RWPE2 (cell line): ENCODE measurements at regions not wholly inside any gene's neighbourhood (a gene's known extent, or its start where the extent isn't known, plus 50 kb on each side); places are given as distances from the start of the nearest gene placed in this dataset.

Experiments used
- ATAC-seq: fragments of 200-7000 bp; cut with Tn5 transposase; 3 replicates; pipeline ENCODE4 v1.9.1; 2021; ENCODE audit warnings: low read depth
- DNase-seq: peaks from one replicate; pipeline ENCODE4 v3.0.0-alpha.2; 2020; ENCODE audit warnings: low spot score
- H3K27ac ChIP-seq: fragments of 450-650 bp; 2 replicates; pipeline ENCODE4 v1.5.1; 2017; ENCODE audit warnings: mild to moderate bottlenecking; ENCODE audit not compliant: poor library complexity, severe bottlenecking
- H3K27me3 ChIP-seq: fragments of 250-450 bp; sonication (Bioruptor Pico); 2 replicates; pipeline ENCODE4 v1.5.1; 2021; ENCODE audit warnings: mild to moderate bottlenecking, moderate library complexity; ENCODE audit not compliant: insufficient read depth, poor library complexity, severe bottlenecking
- H3K36me3 ChIP-seq: fragments of 250-450 bp; sonication (Bioruptor Pico); 2 replicates; pipeline ENCODE4 v1.5.1; 2020; ENCODE audit warnings: low read depth, mild to moderate bottlenecking, moderate library complexity
- H3K4me1 ChIP-seq: fragments of 250-450 bp; sonication (Bioruptor Pico); 2 replicates; pipeline ENCODE4 v1.5.1; 2021; ENCODE audit warnings: mild to moderate bottlenecking, moderate library complexity; ENCODE audit not compliant: insufficient read depth, poor library complexity, severe bottlenecking
- H3K4me3 ChIP-seq: fragments of 250-450 bp; sonication (Bioruptor Pico); 2 replicates; pipeline ENCODE4 v1.5.1; 2021; ENCODE audit warnings: mild to moderate bottlenecking, moderate library complexity; ENCODE audit not compliant: severe bottlenecking
- H3K9me3 ChIP-seq: fragments of 250-450 bp; sonication (Bioruptor Pico); 2 replicates; pipeline ENCODE4 v1.5.1; 2021; ENCODE audit warnings: mild to moderate bottlenecking, moderate library complexity; ENCODE audit not compliant: severe bottlenecking
- CTCF ChIP-seq: fragments of 450-650 bp; IDR thresholded peaks from one replicate; pipeline ENCODE4 v1.5.1; 2017; ENCODE audit warnings: mild to moderate bottlenecking, moderate library complexity; ENCODE audit not compliant: poor library complexity, severe bottlenecking

GRCh38 chr1:238501290-238501689, 610.6 kb upstream of the ZP4 start:
- no peaks in the 10 kb centered on the region for H3K36me3 ChIP-seq
- DNase-seq (no peak), ATAC-seq (no peak)
- no peak overlapping the region for H3K27ac ChIP-seq
- no peaks in the 10 kb centered on the region for H3K4me1 ChIP-seq
- no peaks in the 10 kb centered on the region for H3K27me3 ChIP-seq
- TF ChIP-seq CTCF, result no peak
- H3K4me3 ChIP-seq, result no peak overlapping the region
- no peaks in the 10 kb centered on the region for H3K9me3 ChIP-seq

DNA sequence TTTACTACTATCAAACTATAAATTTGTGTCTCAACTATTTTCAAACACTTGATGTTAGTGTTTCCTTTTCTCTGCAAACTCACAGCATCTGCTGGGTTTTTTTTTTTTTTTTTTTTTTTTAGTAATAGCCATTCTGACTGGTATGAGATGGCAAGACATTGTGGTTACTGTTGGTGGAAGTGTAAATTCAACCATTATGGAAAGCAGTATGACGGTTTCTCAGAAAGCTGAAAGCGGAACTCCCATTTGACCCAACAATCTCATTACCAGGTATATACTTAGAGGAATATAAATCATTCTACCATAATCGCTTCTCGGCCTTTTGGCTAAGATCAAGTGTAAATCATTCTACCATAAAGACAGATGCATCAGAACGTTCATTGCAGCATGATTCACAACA, 608.3 kb upstream of the ZP4 start:
- no peak for TF ChIP-seq CTCF
- Histone ChIP-seq H3K36me3 (no peaks in the 10 kb centered on the region), H3K9me3 (no peaks in the 10 kb centered on the region), H3K4me3 (no peak overlapping the region), H3K4me1 (no peaks in the 10 kb centered on the region), H3K27ac (no peak overlapping the region), H3K27me3 (no peaks in the 10 kb centered on the region)
- no peak for DNase-seq
- no peak for ATAC-seq

DNA sequence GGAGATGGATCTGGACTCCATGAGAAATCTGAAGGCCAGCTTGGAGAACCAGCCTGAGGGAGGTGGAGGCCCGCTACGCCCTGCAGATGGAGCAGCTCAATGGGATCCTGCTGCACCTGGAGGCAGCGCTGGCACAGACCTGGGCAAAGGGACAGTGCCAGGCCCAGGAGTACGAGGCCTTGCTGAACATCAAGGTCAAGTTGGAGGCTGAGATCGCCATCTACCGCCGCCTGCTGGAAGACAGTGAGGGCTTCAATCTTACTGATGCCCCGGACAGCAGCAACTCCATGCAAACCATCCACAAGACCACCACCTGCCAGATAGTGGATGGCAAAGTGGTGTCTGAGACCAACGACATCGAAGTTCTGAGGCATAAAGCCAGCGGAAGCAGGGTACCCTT, 601.5 kb upstream of the ZP4 start:
- no peaks in the 10 kb centered on the region for H3K4me1 ChIP-seq
- no peak overlapping the region for H3K27ac ChIP-seq
- no peaks in the 10 kb centered on the region for H3K36me3 ChIP-seq
- H3K9me3 ChIP-seq, result no peaks in the 10 kb centered on the region
- no peak for DNase-seq
- H3K4me3 ChIP-seq, result no peak overlapping the region
- no peak for TF ChIP-seq CTCF
- no peak for ATAC-seq
- no peaks in the 10 kb centered on the region for H3K27me3 ChIP-seq

DNA sequence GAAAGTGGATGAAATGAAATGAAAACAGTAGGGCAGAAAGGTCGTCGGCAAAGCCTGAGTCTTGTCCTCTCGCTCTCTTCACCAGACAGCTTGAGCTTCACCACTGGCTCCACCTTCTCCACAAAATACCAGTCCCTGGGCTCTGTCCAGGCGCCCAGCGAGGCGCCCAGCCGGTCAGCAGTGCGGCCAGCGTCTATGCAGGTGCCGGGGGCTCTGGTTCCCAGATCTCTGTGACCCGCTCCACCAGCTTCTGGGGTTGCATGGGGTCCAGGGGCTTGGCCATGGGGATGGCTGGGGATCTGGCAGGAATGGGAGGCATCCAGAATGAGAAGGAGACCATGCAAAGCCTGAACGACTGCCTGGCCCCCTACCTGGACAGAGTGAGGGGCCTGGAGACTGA, 600.5 kb upstream of the ZP4 start:
- H3K36me3 ChIP-seq, result no peaks in the 10 kb centered on the region
- DNase-seq (no peak), ATAC-seq (no peak)
- TF ChIP-seq CTCF, result no peak
- no peaks in the 10 kb centered on the region for H3K4me1 ChIP-seq
- no peak overlapping the region for H3K27ac ChIP-seq
- no peak overlapping the region for H3K4me3 ChIP-seq
- no peaks in the 10 kb centered on the region for H3K27me3 ChIP-seq
- no peaks in the 10 kb centered on the region for H3K9me3 ChIP-seq

DNA sequence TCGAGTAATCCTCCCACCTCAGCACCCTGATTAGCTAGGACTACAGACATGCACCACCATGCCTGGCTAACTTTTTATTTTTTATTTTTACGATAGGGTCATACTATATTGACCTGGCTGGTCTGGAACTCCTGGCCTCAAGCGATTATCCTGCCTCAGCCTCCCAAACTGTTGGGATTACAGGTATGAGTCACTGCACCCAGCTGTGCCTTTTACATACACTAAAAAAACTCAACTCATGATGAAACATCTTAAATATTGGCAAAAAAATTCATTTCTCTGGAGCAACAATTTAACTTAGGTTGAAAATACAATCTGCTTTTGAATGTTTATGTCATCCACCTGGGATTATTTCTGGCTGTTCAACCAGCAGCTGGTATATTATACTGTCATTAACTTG, 598.3 kb upstream of the ZP4 start:
- Histone ChIP-seq H3K9me3 (no peaks in the 10 kb centered on the region), H3K27me3 (no peaks in the 10 kb centered on the region), H3K36me3 (no peaks in the 10 kb centered on the region), H3K4me3 (no peak overlapping the region), H3K27ac (no peak overlapping the region), H3K4me1 (no peaks in the 10 kb centered on the region)
- ATAC-seq (no peak), DNase-seq (no peak)
- TF ChIP-seq CTCF, result no peak
